GM12878 (cell line): ENCODE measurements at regions not wholly inside any gene's neighbourhood (a gene's known extent, or its start where the extent isn't known, plus 50 kb on each side); places are given as distances from the start of the nearest gene placed in this dataset.

Source experiments
- ATAC-seq: fragments of 200-7000 bp; cut with Tn5 transposase; 3 replicates; pipeline ENCODE4 v1.9.1; 2020; ENCODE audit warnings: mild to moderate bottlenecking, moderate library complexity
- BruUV-seq: library from RNA; stranded (reverse); fragments of 400-500 nt; replicated peaks from 2 replicates; lab custom pipeline; 2021; lab: Mats Ljungman, UMichigan
- CTCF ChIA-PET: fragments of 300-600 bp; sonication (Branson Sonifier 250); formaldehyde crosslinking; extraction: SDS; loops from one replicate; lab custom pipeline; 2021; ENCODE audit warnings: inconsistent platforms; lab: Yijun Ruan, JAX
- POLR2A ChIA-PET: fragments of 350-600 bp; formaldehyde crosslinking; extraction: SDS; loops from one replicate; lab custom pipeline; 2021; ENCODE audit warnings: inconsistent platforms; lab: Charles Lee
- RAD21 ChIA-PET: fragments of 300-600 bp; sonication (Branson Sonifier 250); formaldehyde crosslinking; loops from one replicate; lab custom pipeline; 2023; ENCODE audit warnings: antibody characterized with exemption; ENCODE audit not compliant: unreplicated experiment; lab: Charles Lee
- SMC1A ChIA-PET: fragments of 300-600 bp; sonication (Branson Sonifier 250); formaldehyde crosslinking; loops from one replicate; lab custom pipeline; 2023; ENCODE audit not compliant: unreplicated experiment, uncharacterized antibody; lab: Charles Lee
- DNase-seq: peaks from one replicate; pipeline ENCODE4 v3.0.0-alpha.2; 2011; ENCODE audit warnings: low read depth, low spot score
- FAIRE-seq: peaks from 3 replicates; lab custom pipeline; 2011; peaks lifted over from hg19 to GRCh38; lab: Jason Lieb, UNC
- H2AFZ ChIP-seq: 2 replicates; pipeline ENCODE4 v1.6.0; 2011; ENCODE audit warnings: low read depth, low read length, control low read depth; ENCODE audit not compliant: control insufficient read depth
- H3K27ac ChIP-seq: 2 replicates; pipeline ENCODE4 v1.5.1; 2011; ENCODE audit warnings: control low read depth; ENCODE audit not compliant: control insufficient read depth, insufficient read depth
- H3K27me3 ChIP-seq, 2 experiments: replicated peaks in 1 of 2; 2 replicates each; pipeline versions ENCODE4 v1.6.0 to v1.6.1; 2011; ENCODE audit warnings: low read length in 1 of 2; ENCODE audit not compliant: control insufficient read depth in 2 of 2, insufficient read depth in 2 of 2
- H3K36me3 ChIP-seq, 2 experiments: 2 replicates each; pipeline ENCODE4 v1.5.1; 2011; ENCODE audit warnings: low read length in 1 of 2; ENCODE audit not compliant: control insufficient read depth in 2 of 2, insufficient read depth in 2 of 2
- H3K4me1 ChIP-seq: 2 replicates; pipeline ENCODE4 v1.6.1; 2011; ENCODE audit warnings: mild to moderate bottlenecking, low read length, moderate library complexity, mixed read lengths; ENCODE audit not compliant: control insufficient read depth, insufficient read depth
- H3K4me2 ChIP-seq: 2 replicates; pipeline ENCODE4 v1.6.0; 2011; ENCODE audit warnings: control low read depth; ENCODE audit not compliant: control insufficient read depth, insufficient read depth
- H3K4me3 ChIP-seq: fragments of 200-600 bp; sonication (generic); 2 replicates; pipeline ENCODE4 v1.5.1; 2016
- H3K79me2 ChIP-seq: 2 replicates; pipeline ENCODE4 v1.6.0; 2011; ENCODE audit warnings: low read length; ENCODE audit not compliant: control insufficient read depth, insufficient read depth
- H3K9ac ChIP-seq: 2 replicates; pipeline ENCODE4 v1.8.0; 2011; ENCODE audit warnings: low read length, control low read depth, mixed read lengths; ENCODE audit not compliant: control insufficient read depth, insufficient read depth
- H3K9me3 ChIP-seq: replicated peaks from 3 replicates; pipeline ENCODE4 v1.5.1; 2011; ENCODE audit warnings: mild to moderate bottlenecking, low read length; ENCODE audit not compliant: control insufficient read depth, insufficient read depth
- H4K20me1 ChIP-seq: 2 replicates; pipeline ENCODE4 v1.6.0; 2011; ENCODE audit not compliant: control insufficient read depth, insufficient read depth
- CHD1 ChIP-seq: IDR thresholded peaks from 2 replicates; pipeline ENCODE4 v1.6.1; 2012; ENCODE audit warnings: low read depth, low read length, improper control_type of control experiment
- CREB1 ChIP-seq: IDR thresholded peaks from 2 replicates; pipeline ENCODE4 v1.6.1; 2012; ENCODE audit warnings: low read depth, mild to moderate bottlenecking, inconsistent platforms
- ETV6 ChIP-seq, 2 experiments: fragments of 450-650 bp in 1 of 2; IDR thresholded peaks in 1 of 2; conservative IDR thresholded peaks in 1 of 2; 2 replicates each; pipeline ENCODE4 v1.6.1; 2014; ENCODE audit warnings: antibody characterized with exemption in 1 of 2, borderline replicate concordance in 1 of 2, low read depth in 1 of 2, mild to moderate bottlenecking in 1 of 2, moderate library complexity in 1 of 2
- LARP7 ChIP-seq: fragments of 450-650 bp; IDR thresholded peaks from 2 replicates; pipeline ENCODE4 v1.6.1; 2017; ENCODE audit warnings: mild to moderate bottlenecking
- PAX8 ChIP-seq: fragments of 450-650 bp; IDR thresholded peaks from 2 replicates; pipeline ENCODE4 v1.6.1; 2017; ENCODE audit warnings: mild to moderate bottlenecking, moderate library complexity
- RB1 ChIP-seq: fragments of 450-650 bp; formaldehyde crosslinking; IDR thresholded peaks from 2 replicates; pipeline ENCODE4 v1.6.1; 2017; ENCODE audit warnings: mild to moderate bottlenecking, borderline replicate concordance
- SMAD5 ChIP-seq: IDR thresholded peaks from 2 replicates; pipeline ENCODE4 v1.6.1; 2016; ENCODE audit warnings: antibody characterized with exemption, low read depth
- SPI1 ChIP-seq: IDR thresholded peaks from 2 replicates; pipeline ENCODE4 v1.6.1; 2011; ENCODE audit warnings: low read depth, mild to moderate bottlenecking, low read length, moderate library complexity, borderline replicate concordance; ENCODE audit not compliant: insufficient read depth
- ZZZ3 ChIP-seq: IDR thresholded peaks from 2 replicates; pipeline ENCODE4 v1.6.1; 2011; ENCODE audit warnings: low read depth; ENCODE audit not compliant: control insufficient read depth, insufficient read length
- WGBS: methylation state at CpG from one replicate; pipeline ENCODE4 v1.1.6; 2016; ENCODE audit warnings: low lambda C conversion rate; ENCODE audit not compliant: insufficient replicate concordance, insufficient coverage; ENCODE audit errors: missing lambda C conversion rate; 5-methylcytosine and 5-hydroxymethylcytosine counted together
- in situ Hi-C: fragments of 300-500 bp; cut with MboI; formaldehyde crosslinking; loops from 9 replicates; pipeline ENCODE4 v1.14.3; 2018; ENCODE audit warnings: mixed read lengths
- intact Hi-C: fragments of 100-400 bp; cut with micrococcal nuclease; formaldehyde crosslinking; loops from one replicate; pipeline ENCODE4 v1.14.2; 2022; ENCODE audit not compliant: unreplicated experiment
- TF ChIP-seq, protein P1 (sequence below): IDR thresholded peaks from 2 replicates; pipeline ENCODE4 v1.6.1; 2012; ENCODE audit warnings: low read depth, low read length, improper control_type of control experiment
- TF ChIP-seq, protein P2 (sequence below): fragments of 450-650 bp; IDR thresholded peaks from 2 replicates; pipeline ENCODE4 v1.6.1; 2016; ENCODE audit warnings: mild to moderate bottlenecking
- TF ChIP-seq, protein P3 (sequence below): IDR thresholded peaks from 2 replicates; pipeline ENCODE4 v1.6.1; 2011; ENCODE audit warnings: low read depth, mild to moderate bottlenecking, low read length, moderate library complexity, borderline replicate concordance; ENCODE audit errors: extremely low read depth

DNA sequence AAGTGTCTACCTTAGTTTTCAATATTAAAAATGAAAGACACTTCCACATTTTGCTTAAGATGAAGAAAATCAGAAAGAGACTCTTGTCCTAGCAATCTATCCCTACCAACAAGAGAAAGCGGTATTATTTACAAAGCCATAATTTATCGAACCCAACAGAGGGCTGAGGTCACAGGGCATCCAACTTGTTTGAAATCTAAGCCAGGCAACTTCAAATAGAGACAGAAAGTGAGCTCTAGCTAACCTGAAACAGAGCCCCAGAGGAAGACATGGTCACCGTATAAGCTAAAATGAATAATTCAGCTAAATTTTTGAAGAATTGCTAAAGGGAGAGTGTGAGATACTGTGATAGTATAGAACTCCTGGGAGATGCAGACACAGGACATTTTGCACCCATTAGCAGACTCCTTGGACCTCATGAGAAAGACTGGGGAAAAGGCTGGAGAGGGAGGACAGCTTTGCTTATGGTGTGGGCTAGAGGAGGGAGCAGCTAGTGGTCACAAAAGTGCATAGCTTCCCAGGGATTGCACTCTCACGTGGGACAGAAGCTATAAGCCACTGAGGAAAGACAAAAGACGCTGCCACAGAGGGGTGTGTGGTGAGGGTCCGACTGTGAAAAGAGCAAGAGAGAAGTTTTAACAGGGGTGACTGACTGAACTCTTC lies 624.2 kb upstream of the GRIN3A start:
- no peak overlapping the region for H3K4me2 ChIP-seq
- H3K79me2 ChIP-seq = no peaks in the 10 kb centered on the region
- no peak overlapping the region for H3K27ac ChIP-seq
- no peak overlapping the region for H3K4me3 ChIP-seq
- BruUV-seq = no TSS peak
- H3K9me3 ChIP-seq = no peaks in the 10 kb centered on the region
- H3K4me1 ChIP-seq = no peaks in the 10 kb centered on the region
- RAD21 ChIA-PET = no interaction called here
- H3K36me3 ChIP-seq = no peaks in the 10 kb centered on the region
- SMC1A ChIA-PET = no interaction called here
- intact Hi-C loops = loop anchor here (10.0 kb wide), 1 partner anchor 62 kb away; no protein-coding TSS in a partner anchor
- H3K27me3 ChIP-seq = no peaks in the 10 kb centered on the region
- H3K9ac ChIP-seq = no peak overlapping the region
- H2AFZ ChIP-seq = no peak overlapping the region
- ATAC-seq (no peak), FAIRE-seq (no peak), DNase-seq (no peak)
- WGBS = 29% methylated on average over 6 of the region's 6 CpGs
- POLR2A ChIA-PET = no interaction called here
- TF ChIP-seq LARP7 = no peak
- no peak for TF ChIP-seq SMAD5
- no peak for TF ChIP-seq RB1
- TF ChIP-seq SPI1 = no peak
- no peaks in the 10 kb centered on the region for H4K20me1 ChIP-seq
- CTCF ChIA-PET = no interaction called here
- in situ Hi-C loops = no loop called here

DNA sequence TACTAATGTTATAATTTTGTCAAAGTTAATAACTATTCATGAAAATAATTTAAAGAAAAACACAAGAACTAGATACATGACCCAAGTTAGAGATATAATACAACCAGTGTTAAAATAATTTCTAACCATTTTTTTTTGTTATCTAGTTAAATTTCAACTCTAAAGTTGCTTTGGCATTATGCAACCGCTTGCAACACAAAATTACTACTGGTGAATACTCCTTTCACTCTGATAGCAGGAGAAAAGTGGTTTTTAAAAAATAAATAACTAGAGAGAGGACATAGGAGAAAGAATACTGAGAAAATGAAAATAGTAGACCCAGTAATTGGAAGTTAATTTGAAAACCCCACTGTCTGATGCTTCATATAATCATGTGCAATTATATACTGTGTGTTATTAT lies 622.4 kb upstream of the GRIN3A start:
- ChIA-PET RAD21 (no interaction called here), POLR2A (no interaction called here), SMC1A (no interaction called here), CTCF (no interaction called here)
- FAIRE-seq (no peak), ATAC-seq (no peak), DNase-seq (no peak)
- Histone ChIP-seq H3K27me3 (no peaks in the 10 kb centered on the region), H2AFZ (no peak overlapping the region), H3K4me2 (no peak overlapping the region), H3K4me1 (no peaks in the 10 kb centered on the region), H3K4me3 (no peak overlapping the region), H3K79me2 (no peaks in the 10 kb centered on the region), H3K9ac (no peak overlapping the region), H3K9me3 (no peaks in the 10 kb centered on the region), H4K20me1 (no peaks in the 10 kb centered on the region), H3K36me3 (no peaks in the 10 kb centered on the region), H3K27ac (no peak overlapping the region)
- WGBS = 0% methylated on average over 1 of the region's 1 CpG
- intact Hi-C loops (loop anchor here (10.0 kb wide), 1 partner anchor 64 kb away; no protein-coding TSS in a partner anchor), in situ Hi-C loops (no loop called here)
- BruUV-seq = no TSS peak
- TF ChIP-seq, protein P1, sequence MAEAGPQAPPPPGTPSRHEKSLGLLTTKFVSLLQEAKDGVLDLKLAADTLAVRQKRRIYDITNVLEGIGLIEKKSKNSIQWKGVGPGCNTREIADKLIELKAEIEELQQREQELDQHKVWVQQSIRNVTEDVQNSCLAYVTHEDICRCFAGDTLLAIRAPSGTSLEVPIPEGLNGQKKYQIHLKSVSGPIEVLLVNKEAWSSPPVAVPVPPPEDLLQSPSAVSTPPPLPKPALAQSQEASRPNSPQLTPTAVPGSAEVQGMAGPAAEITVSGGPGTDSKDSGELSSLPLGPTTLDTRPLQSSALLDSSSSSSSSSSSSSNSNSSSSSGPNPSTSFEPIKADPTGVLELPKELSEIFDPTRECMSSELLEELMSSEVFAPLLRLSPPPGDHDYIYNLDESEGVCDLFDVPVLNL = no peak
- TF ChIP-seq PAX8 (no peak), CREB1 (no peak), CHD1 (no peak), ETV6 (conservative IDR thresholded peaks at IDR 0.05 in 1 of 2, IDR thresholded peaks at IDR 0.05 in 1 of 2; ENCODE audit: borderline replicate concordance in 1 of 2, low read depth in 1 of 2) (no peak), ZZZ3 (no peak)
- TF ChIP-seq, protein P2, sequence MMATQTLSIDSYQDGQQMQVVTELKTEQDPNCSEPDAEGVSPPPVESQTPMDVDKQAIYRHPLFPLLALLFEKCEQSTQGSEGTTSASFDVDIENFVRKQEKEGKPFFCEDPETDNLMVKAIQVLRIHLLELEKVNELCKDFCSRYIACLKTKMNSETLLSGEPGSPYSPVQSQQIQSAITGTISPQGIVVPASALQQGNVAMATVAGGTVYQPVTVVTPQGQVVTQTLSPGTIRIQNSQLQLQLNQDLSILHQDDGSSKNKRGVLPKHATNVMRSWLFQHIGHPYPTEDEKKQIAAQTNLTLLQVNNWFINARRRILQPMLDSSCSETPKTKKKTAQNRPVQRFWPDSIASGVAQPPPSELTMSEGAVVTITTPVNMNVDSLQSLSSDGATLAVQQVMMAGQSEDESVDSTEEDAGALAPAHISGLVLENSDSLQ = no peak
- TF ChIP-seq, protein P3, sequence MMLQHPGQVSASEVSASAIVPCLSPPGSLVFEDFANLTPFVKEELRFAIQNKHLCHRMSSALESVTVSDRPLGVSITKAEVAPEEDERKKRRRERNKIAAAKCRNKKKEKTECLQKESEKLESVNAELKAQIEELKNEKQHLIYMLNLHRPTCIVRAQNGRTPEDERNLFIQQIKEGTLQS = no peak
